GM18861 (cell line): ENCODE measurements at regions not wholly inside any gene's neighbourhood (a gene's known extent, or its start where the extent isn't known, plus 50 kb on each side); places are given as distances from the start of the nearest gene placed in this dataset.

ENCODE experiments used
- ATAC-seq: cut with Tn5 transposase; IDR thresholded peaks from one replicate; pipeline ENCODE4 v1.9.1; 2021; ENCODE audit not compliant: unreplicated experiment

- ATAC-seq = no peak
These were observed 269.3 kb upstream of the NCKAP5 start for GRCh38 chr2:133837441-133838094.

- no peak for ATAC-seq
These were observed 270.5 kb upstream of the NCKAP5 start for GRCh38 chr2:133838642-133839365.

- ATAC-seq = no peak
These were observed 271.4 kb upstream of the NCKAP5 start for GRCh38 chr2:133839677-133840076.

- ATAC-seq = no peak
These were observed 272.5 kb upstream of the NCKAP5 start for GRCh38 chr2:133840761-133841160.

- ATAC-seq = no peak
These were observed 273.6 kb upstream of the NCKAP5 start for GRCh38 chr2:133841900-133842299.

- no peak for ATAC-seq
These were observed 274.2 kb upstream of the NCKAP5 start for GRCh38 chr2:133842446-133842845.

- ATAC-seq = no peak
These were observed 274.8 kb upstream of the NCKAP5 start for GRCh38 chr2:133843091-133843490.

- no peak for ATAC-seq
These were observed 275.3 kb upstream of the NCKAP5 start for GRCh38 chr2:133843551-133843950.

- no peak for ATAC-seq
These were observed 276.1 kb upstream of the NCKAP5 start for GRCh38 chr2:133844214-133844892.

- ATAC-seq = no peak
These were observed 278.2 kb upstream of the NCKAP5 start for GRCh38 chr2:133846476-133846875.

GRCh38 chr2:133847591-133847990 lies 279.3 kb upstream of the NCKAP5 start:
- no peak for ATAC-seq

GRCh38 chr2:133848111-133848649 lies 279.9 kb upstream of the NCKAP5 start:
- ATAC-seq = no peak

GRCh38 chr2:133849341-133849740 lies 281.1 kb upstream of the NCKAP5 start:
- ATAC-seq = no peak

GRCh38 chr2:133854603-133855200 lies 286.4 kb upstream of the NCKAP5 start:
- no peak for ATAC-seq

GRCh38 chr2:133855526-133855925 lies 287.3 kb upstream of the NCKAP5 start:
- ATAC-seq = no peak

- ATAC-seq = no peak
These were observed 288.4 kb upstream of the NCKAP5 start for GRCh38 chr2:133856678-133857077.

- ATAC-seq = no peak
These were observed 291.3 kb upstream of the NCKAP5 start for GRCh38 chr2:133859578-133859977.

GRCh38 chr2:133862400-133862977 lies 294.2 kb upstream of the NCKAP5 start:
- ATAC-seq = no peak

- ATAC-seq = no peak
These were observed 295.0 kb upstream of the NCKAP5 start for GRCh38 chr2:133863106-133863800.

- no peak for ATAC-seq
These were observed 296.9 kb upstream of the NCKAP5 start for GRCh38 chr2:133865141-133865540.
